HFF-Myc (cell line): ENCODE measurements at regions not wholly inside any gene's neighbourhood (a gene's known extent, or its start where the extent isn't known, plus 50 kb on each side); places are given as distances from the start of the nearest gene placed in this dataset.
A peak's percentile ranks its signal among the peaks of the same experiment; 100 is the strongest.

ENCODE experiments used
- DNase-seq: peaks from one replicate; pipeline ENCODE4 v3.0.0-alpha.2; 2011; ENCODE audit warnings: low read depth; ENCODE audit errors: extremely low read depth
- H3K4me3 ChIP-seq: replicated peaks from 2 replicates; pipeline ENCODE4 v1.5.1; 2011; ENCODE audit warnings: low read depth, mild to moderate bottlenecking, control low read depth, low read length
- CTCF ChIP-seq: IDR thresholded peaks from 2 replicates; pipeline ENCODE4 v1.5.1; 2012; ENCODE audit warnings: mild to moderate bottlenecking, low read depth, low read length, control low read depth; ENCODE audit errors: missing control alignments

GRCh38 chr16:5504064-5504781 lies 406.6 kb upstream of the EEF2KMT start:
- no peak for TF ChIP-seq CTCF
- H3K4me3 ChIP-seq: no peak overlapping the region
- no peak for DNase-seq

GRCh38 chr16:5502944-5503343 lies 405.3 kb upstream of the EEF2KMT start:
- no peak for DNase-seq
- TF ChIP-seq CTCF: no peak

GRCh38 chr16:5502467-5502869 lies 404.9 kb upstream of the EEF2KMT start:
- DNase-seq: no peak
- no peak for TF ChIP-seq CTCF
- no peak overlapping the region for H3K4me3 ChIP-seq

More at GRCh38 chr16:5502944-5503343, 405.3 kb upstream of the EEF2KMT start:
- H3K4me3 ChIP-seq: no peak overlapping the region

GRCh38 chr16:5500526-5500925 lies 402.9 kb upstream of the EEF2KMT start:
- TF ChIP-seq CTCF: no peak
- H3K4me3 ChIP-seq: no peak overlapping the region
- DNase-seq: no peak

- TF ChIP-seq CTCF: no peak
- H3K4me3 ChIP-seq: no peak overlapping the region
- no peak for DNase-seq
Measured at GRCh38 chr16:5498562-5498961, 401.0 kb upstream of the EEF2KMT start.

- DNase-seq: no peak
- no peak overlapping the region for H3K4me3 ChIP-seq
- no peak for TF ChIP-seq CTCF
Measured at GRCh38 chr16:5496013-5496412, 398.4 kb upstream of the EEF2KMT start.

GRCh38 chr16:5490499-5490898 lies 392.9 kb upstream of the EEF2KMT start:
- no peak overlapping the region for H3K4me3 ChIP-seq
- TF ChIP-seq CTCF: peak; percentile 59
- no peak for DNase-seq
